NCI-H2196 treated with DMSO at 0.1 percent for 48 hours (cell line): ENCODE measurements at regions not wholly inside any gene's neighbourhood (a gene's known extent, or its start where the extent isn't known, plus 50 kb on each side); places are given as distances from the start of the nearest gene placed in this dataset.
"Not testable (repeated sequence)": the region's sequence is repeated elsewhere in the genome, so short reads cannot be mapped to it uniquely, and the experiment has no call there.

Experiments used
- DNase-seq: peaks from one replicate; lab custom pipeline; 2025; ENCODE audit not compliant: unreplicated experiment; lab: John Stamatoyannopoulos, UW

DNA sequence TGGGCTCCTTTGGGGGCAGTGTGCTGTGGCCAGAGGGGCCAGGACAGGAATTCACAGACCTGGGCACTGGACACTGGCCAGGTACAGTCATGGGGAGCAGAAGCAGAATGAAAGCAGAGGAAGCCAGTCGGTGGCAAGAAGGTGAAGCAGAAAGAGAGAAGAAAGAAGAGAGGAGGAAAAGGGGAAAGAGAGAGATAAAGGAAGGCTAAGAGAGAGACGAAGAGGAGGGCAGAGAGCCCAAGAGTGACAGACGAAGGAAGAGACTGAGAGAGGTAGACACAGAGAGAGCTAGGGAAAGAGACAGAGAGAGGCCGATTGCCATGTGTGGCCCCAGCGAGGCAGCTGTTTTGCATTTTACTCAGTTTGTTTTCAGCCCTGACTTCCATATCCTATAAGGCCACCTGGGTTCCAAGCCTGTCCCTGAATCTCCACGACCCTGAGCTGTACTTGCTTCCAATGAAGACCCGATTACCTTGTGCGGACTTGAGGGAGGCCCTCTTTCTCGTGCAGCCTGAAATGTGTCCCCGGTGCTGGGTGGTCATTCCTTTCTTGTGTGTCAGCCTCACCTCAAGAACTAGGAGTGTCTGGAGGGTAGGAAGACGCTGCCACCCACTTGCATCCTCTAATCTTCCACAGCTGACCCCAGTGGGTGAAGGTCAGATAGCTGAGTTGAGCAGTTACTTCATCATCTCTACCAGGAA, 73.9 kb downstream of the LSM3 start:
- DNase-seq: no peak

- no peak for DNase-seq
Measured at GRCh38 chr3:14253022-14253706, 74.5 kb downstream of the LSM3 start.

- no peak for DNase-seq
Measured at GRCh38 chr3:14253707-14254382, 75.2 kb downstream of the LSM3 start.

DNA sequence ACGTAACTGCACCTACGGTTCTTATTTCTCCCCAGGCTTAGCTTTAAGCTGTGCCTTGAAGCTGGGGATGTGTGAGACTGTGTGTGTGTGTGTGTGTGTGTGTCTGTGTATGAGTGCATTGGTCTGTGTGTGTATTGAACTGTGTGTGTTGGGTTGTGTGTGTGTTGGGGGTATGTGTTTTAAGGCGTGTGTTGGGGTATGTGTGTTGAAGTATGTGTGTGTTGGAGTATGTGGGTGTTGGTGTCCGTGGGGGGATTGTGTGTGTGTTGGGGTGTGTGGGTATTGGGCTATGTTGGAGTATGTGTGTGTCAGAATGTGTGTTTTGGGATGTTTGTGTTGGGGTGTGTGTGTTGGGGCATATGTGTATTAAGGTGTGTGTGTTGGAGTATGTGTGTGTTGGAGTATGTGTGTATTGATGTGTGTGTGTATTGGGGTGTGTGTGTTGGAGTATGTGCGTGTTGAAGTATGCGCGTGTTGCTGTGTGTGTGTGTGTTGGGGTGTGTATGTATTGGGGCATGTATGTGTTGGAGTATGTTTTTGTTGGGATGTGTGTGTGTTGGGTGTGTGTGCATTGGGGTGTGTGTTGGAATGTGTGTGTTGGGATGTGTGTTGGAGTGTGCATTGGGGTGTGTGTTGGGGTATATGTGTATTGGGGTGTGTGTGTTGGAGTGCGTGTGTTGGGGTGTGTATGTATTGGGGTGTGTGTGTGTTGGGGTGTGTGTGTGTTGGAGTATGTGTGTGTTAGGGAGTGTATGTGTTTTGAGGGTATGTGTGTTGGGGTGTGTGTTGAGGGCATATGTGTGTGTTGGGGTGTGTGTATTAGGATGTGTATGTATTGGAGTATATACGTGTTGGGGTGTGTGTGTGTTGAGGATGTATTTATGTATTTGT, 76.4 kb downstream of the LSM3 start:
- DNase-seq: no peak

DNA sequence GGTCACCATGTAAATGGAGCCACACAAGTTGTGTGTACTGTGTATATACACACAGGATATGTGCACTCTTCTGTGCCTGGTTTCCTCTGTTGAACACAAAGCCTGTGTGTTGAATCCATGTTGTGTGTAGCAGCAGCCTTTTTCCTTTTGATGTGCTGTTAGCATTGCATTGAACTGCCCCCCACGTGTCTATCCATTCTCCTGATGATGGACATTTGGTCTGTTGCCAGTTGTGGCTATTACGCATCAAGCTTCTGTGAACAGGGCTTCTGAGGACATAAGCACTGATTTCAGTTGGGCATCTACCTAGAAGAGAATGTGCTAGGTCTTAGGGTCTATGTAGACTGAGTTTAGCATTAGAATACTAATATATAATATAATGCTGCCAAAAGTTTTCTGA, 77.4 kb downstream of the LSM3 start:
- DNase-seq: no peak

DNA sequence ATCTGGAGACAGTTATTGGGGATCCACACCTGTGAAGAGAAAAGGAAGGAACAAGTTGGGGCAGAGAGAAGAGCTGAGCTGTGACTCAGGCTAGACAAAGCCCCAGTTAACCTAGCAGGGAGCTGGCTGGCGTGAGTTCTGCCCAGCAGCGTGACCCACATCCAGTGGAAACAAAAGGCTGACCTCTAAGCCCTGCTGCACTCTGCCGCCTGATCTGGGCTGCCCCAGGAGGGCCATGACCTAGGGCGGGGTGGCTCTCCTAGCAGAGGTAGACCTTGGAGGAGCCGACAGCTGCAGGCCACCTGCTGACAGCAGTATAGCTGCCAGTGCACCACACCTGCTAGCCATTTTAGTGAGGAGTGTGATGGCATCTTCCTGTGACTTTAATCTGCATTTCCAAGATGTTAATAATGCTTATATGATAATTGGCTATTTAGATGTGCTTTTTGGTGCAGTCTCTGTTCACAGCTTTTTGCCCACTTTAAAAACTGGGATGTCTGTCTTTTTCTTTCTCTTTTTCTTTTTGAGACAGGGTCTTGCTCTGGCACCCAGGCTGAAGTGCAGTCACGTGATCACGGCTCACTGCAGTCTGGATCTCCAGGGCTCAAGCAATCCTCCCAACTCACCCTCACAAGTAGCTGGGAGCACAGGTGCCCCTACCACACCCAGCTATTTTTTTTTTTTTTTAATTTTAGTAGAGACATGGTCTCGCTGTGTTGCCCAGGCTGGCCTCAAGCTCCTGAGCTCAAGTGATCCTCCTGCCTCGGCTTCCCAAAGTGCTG, 78.1 kb downstream of the LSM3 start:
- DNase-seq: peak; percentile 5

- DNase-seq: no peak
Measured at GRCh38 chr3:14258906-14259904, 80.6 kb downstream of the LSM3 start.

DNA sequence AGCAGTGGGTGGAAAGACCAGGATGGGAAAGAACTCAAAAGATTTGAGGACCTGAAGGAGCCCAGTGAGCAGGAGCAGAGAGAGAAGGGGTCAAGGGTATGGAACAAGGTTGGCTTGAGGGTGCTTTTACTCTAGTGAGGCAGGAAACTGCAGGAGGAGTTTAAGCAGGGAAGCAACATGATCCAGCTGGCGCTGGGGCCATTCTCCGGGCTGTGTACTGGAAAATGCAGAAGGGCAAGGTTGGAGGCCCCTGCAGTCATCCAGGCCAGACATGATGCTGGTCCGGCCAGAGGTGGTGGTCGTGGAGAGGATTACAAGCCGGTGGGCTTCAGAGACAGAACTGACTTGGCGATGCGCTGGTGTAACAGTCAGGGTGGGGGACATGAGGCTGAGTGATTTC, 81.8 kb downstream of the LSM3 start:
- no peak for DNase-seq

- DNase-seq: peak; percentile 33
Measured at GRCh38 chr3:14261229-14261628, 82.6 kb downstream of the LSM3 start.

- no peak for DNase-seq
Measured at GRCh38 chr3:14262212-14262611, 83.6 kb downstream of the LSM3 start.

GRCh38 chr3:14262867-14263266, 84.2 kb downstream of the LSM3 start:
- no peak for DNase-seq

- no peak for DNase-seq
Measured at GRCh38 chr3:14263317-14264005, 84.8 kb downstream of the LSM3 start.

GRCh38 chr3:14265246-14265962, 86.8 kb downstream of the LSM3 start:
- no peak for DNase-seq

- no peak for DNase-seq
Measured at GRCh38 chr3:14266361-14266760, 87.7 kb downstream of the LSM3 start.

DNA sequence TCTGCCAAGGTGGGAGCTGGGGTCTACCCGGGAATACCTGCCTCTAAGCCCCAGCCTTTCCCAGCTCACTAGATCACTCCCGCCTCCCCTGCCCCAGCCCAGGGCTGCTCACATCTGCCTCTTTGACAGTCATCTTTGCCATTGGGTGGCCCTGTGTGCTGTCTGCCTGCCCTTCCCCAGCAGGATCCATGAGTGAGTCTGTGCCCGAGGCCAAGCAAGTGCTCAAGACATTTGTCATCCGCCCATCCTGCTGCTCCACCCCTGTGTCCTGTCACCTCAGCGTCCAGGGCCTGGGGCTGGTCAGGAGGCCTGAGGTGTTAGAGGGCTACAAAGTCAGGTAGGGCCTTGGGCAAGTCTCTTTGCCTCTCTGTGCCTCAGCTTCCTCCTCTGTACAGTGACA, 89.4 kb downstream of the LSM3 start:
- DNase-seq: no peak

DNA sequence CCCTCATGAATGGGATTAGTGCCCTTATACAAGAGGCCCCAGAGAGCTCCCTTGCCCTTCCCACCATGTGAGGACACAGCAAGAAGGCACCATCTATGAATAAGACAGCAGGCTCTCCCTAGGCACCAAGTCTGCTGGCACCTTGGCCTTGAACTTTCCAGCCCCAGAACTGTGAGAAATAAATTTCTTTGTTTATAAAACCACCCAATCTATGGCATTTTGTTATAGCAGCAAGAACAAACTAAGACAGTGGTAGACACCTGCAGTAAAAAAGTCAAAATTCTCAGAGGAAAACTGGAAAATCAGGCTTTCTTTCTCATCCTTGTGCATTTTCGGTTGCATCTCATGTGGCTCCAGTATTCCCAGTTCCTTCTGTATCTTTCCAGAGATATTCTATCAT, 90.3 kb downstream of the LSM3 start:
- no peak for DNase-seq

DNA sequence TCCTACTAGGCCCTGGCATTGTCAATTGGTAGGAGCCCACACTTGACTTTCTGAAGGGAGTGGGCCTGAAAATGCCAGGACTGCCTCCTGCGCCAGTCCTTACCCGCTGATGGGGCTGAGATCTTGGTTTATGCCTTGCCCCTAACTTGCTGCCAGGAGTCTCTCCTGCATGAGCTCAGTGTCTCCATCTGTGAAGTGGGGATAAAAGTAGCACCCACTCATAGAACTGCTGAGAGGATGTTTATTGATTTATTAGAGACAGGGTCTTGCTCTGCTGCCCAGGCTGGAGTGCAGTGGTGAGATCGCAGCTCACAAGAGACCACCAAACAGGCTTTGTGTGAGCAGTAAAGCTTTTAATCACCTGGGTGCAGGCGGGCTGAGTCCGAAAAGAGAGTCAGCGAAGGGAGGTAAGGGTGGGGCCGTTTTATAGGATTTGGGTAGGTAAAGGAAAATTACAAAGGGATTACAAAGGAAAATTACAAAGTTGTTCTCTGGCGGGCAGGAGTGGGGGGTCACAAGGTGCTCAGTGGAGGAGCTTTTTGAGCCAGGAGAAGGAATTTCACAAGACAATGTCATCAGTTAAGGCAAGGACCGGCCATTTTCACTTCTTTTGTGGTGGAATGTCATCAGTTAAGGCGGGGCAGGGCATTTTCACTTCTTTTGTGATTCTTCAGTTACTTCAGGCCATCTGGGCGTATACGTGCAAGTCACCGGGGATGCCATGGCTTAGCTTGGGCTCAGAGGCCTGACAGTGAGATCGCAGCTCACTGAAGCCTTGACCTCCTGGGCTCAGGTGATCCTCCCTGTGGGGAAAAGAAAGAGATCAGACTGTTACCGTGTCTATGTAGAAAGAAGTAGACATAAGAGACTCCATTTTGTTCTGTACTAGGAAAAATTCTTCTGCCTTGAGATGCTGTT, 93.7 kb downstream of the LSM3 start:
- DNase-seq: not testable (repeated sequence)
